ENCODE measurements at regions not wholly inside any gene's neighbourhood (a gene's known extent, or its start where the extent isn't known, plus 50 kb on each side); places are given as distances from the start of the nearest gene placed in this dataset.

GRCh38 chr10:128926711-128927110, 540.3 kb upstream of the MGMT start:
- Histone ChIP-seq H3K27ac (no peak overlapping the region), H3K4me1 (no peaks in the 10 kb centered on the region), H3K9me3 (no peaks in the 10 kb centered on the region), H3K4me3 (no peak overlapping the region), H3K27me3 (ENCODE audit: insufficient read depth in 3 of 3, low read length in 2 of 3) (peaks cover 0 to 45% (median 8%) of the 10 kb centered on the region in 3 donors), H3K36me3 (ENCODE audit: insufficient read depth in 1 of 2, low read depth in 1 of 2) (no peaks in the 10 kb centered on the region)
- TF ChIP-seq CTCF (IDR thresholded peaks at IDR 0.05) = no peak
- intact Hi-C loops (cut with DNase I) = no loop called here
- ATAC-seq (no peak), DNase-seq (peak in 1 of 2 donors; percentile 34)
- WGBS, 3 donors = 57 to 73% (median 70%) methylated on average over 11 of the region's 11 CpGs

GRCh38 chr10:128927497-128928161, 539.4 kb upstream of the MGMT start:
- Histone ChIP-seq H3K27ac (peak overlapping the region; percentile 50), H3K9me3 (no peaks in the 10 kb centered on the region), H3K36me3 (ENCODE audit: insufficient read depth in 1 of 2, low read depth in 1 of 2) (no peaks in the 10 kb centered on the region), H3K27me3 (ENCODE audit: insufficient read depth in 3 of 3, low read length in 2 of 3) (peaks cover 0 to 45% (median 10%) of the 10 kb centered on the region in 3 donors), H3K4me3 (no peak overlapping the region), H3K4me1 (no peaks in the 10 kb centered on the region)
- TF ChIP-seq CTCF (IDR thresholded peaks at IDR 0.05) = no peak
- ATAC-seq (peak; percentile 41 to 70 (median 52)), DNase-seq (peak; percentile 49 to 72)
- 10 to 20% (median 15%) methylated on average over 20 of the region's 20 CpGs for WGBS, 3 donors
- intact Hi-C loops (cut with DNase I) = no loop called here

- DNase-seq (no peak), ATAC-seq (peak in 1 of 4 donors; percentile 19)
- Histone ChIP-seq H3K4me1 (no peaks in the 10 kb centered on the region), H3K27me3 (ENCODE audit: insufficient read depth in 3 of 3, low read length in 2 of 3) (peaks cover 0 to 45% (median 10%) of the 10 kb centered on the region in 3 donors), H3K36me3 (ENCODE audit: insufficient read depth in 1 of 2, low read depth in 1 of 2) (no peaks in the 10 kb centered on the region), H3K27ac (peak overlapping the region; percentile 50), H3K9me3 (no peaks in the 10 kb centered on the region), H3K4me3 (no peak overlapping the region)
- intact Hi-C loops (cut with DNase I) = no loop called here
- 42 to 52% (median 43%) methylated on average over 33 of the region's 33 CpGs for whole genome bisulfite sequencing, 3 donors
- no peak for TF ChIP-seq CTCF (IDR thresholded peaks at IDR 0.05)
Measured at GRCh38 chr10:128928231-128928836, 538.7 kb upstream of the MGMT start.

- no peaks in the 10 kb centered on the region for H3K9me3 ChIP-seq
- intact Hi-C loops (cut with DNase I) = no loop called here
- DNase-seq (no peak), ATAC-seq (peak in 1 of 4 donors; percentile 47)
- H3K4me1 ChIP-seq = no peaks in the 10 kb centered on the region
- 23 to 44% (median 24%) methylated on average over 8 of the region's 8 CpGs for WGBS, 3 donors
- no peaks in the 10 kb centered on the region for H3K36me3 ChIP-seq (ENCODE audit: insufficient read depth in 1 of 2, low read depth in 1 of 2)
- TF ChIP-seq CTCF (IDR thresholded peaks at IDR 0.05) = no peak
- peaks cover 0 to 45% (median 10%) of the 10 kb centered on the region in 3 donors for H3K27me3 ChIP-seq (ENCODE audit: insufficient read depth in 3 of 3, low read length in 2 of 3)
- no peak overlapping the region for H3K4me3 ChIP-seq
- H3K27ac ChIP-seq = no peak overlapping the region
Measured at GRCh38 chr10:128929131-128929530, 537.9 kb upstream of the MGMT start.
